H1 (cell line): ENCODE measurements at regions not wholly inside any gene's neighbourhood (a gene's known extent, or its start where the extent isn't known, plus 50 kb on each side); places are given as distances from the start of the nearest gene placed in this dataset.

Experiments
- CTCF ChIA-PET: fragments of 300-600 bp; sonication (Branson Sonifier 250); formaldehyde crosslinking; loops from one replicate; lab custom pipeline; 2021; ENCODE audit not compliant: partially characterized antibody; lab: Charles Lee
- POLR2A ChIA-PET: fragments of 300-600 bp; sonication (Branson Sonifier 250); formaldehyde crosslinking; loops from one replicate; lab custom pipeline; 2021; ENCODE audit warnings: inconsistent platforms; ENCODE audit not compliant: partially characterized antibody; lab: Charles Lee
- DNase-seq, 2 experiments: peaks; one replicate each; pipeline versions ENCODE4 v3.0.0 to v3.0.0-alpha.2; 2010 to 2022; ENCODE audit warnings: low spot score in 2 of 2, low read depth in 1 of 2, mixed read lengths in 1 of 2
- FAIRE-seq: peaks from 2 replicates; lab custom pipeline; 2011; peaks lifted over from hg19 to GRCh38; lab: Jason Lieb, UNC
- H2AFZ ChIP-seq: 2 replicates; pipeline ENCODE4 v1.8.1; 2012; ENCODE audit warnings: low read length, inconsistent platforms
- H2AK5ac ChIP-seq: 2 replicates; pipeline ENCODE4 v1.6.1; 2013; ENCODE audit warnings: low read depth, low read length
- H2BK120ac ChIP-seq: replicated peaks from 2 replicates; pipeline ENCODE3; 2013; ENCODE audit warnings: low read depth, low read length, inconsistent platforms
- H2BK12ac ChIP-seq: 2 replicates; pipeline ENCODE4 v1.6.1; 2013; ENCODE audit warnings: low read depth, low read length
- H2BK15ac ChIP-seq: 2 replicates; pipeline ENCODE4 v1.6.1; 2013; ENCODE audit warnings: low read length
- H2BK20ac ChIP-seq: 2 replicates; pipeline ENCODE4 v1.6.1; 2013; ENCODE audit warnings: low read length
- H2BK5ac ChIP-seq: 2 replicates; pipeline ENCODE4 v1.6.1; 2013; ENCODE audit warnings: low read depth, low read length
- H3K14ac ChIP-seq: 2 replicates; pipeline ENCODE4 v1.6.1; 2013; ENCODE audit warnings: inconsistent platforms; ENCODE audit not compliant: insufficient read length
- H3K18ac ChIP-seq: 2 replicates; pipeline ENCODE4 v1.6.1; 2013; ENCODE audit warnings: low read length; ENCODE audit errors: extremely low read depth
- H3K23ac ChIP-seq: 2 replicates; pipeline ENCODE4 v1.6.1; 2013; ENCODE audit warnings: inconsistent platforms; ENCODE audit not compliant: insufficient read length
- H3K23me2 ChIP-seq: 2 replicates; pipeline ENCODE4 v1.6.1; 2013; ENCODE audit warnings: low read depth, low read length
- H3K27ac ChIP-seq: 2 replicates; pipeline ENCODE4 v1.6.1; 2011; ENCODE audit warnings: low read depth, low read length, inconsistent platforms
- H3K27me3 ChIP-seq, 4 experiments: replicated peaks in 1 of 4; 1 replicate in 1 of 4; 2 replicates in 3 of 4; pipeline versions ENCODE4 v1.6.1 to v1.8.1; 2011 to 2013; ENCODE audit warnings: low read length in 3 of 4, mild to moderate bottlenecking in 3 of 4, inconsistent platforms in 2 of 4, mixed read lengths in 2 of 4, moderate library complexity in 1 of 4; ENCODE audit not compliant: control insufficient read depth in 3 of 4, insufficient read depth in 3 of 4; ENCODE audit errors: extremely low read depth in 1 of 4
- H3K36me3 ChIP-seq, 4 experiments: 2 replicates each; pipeline versions ENCODE4 v1.6.1 to v1.8.1; 2011 to 2013; ENCODE audit warnings: mild to moderate bottlenecking in 4 of 4, low read length in 3 of 4, moderate library complexity in 2 of 4, control low read depth in 1 of 4, inconsistent platforms in 1 of 4; ENCODE audit not compliant: insufficient read depth in 4 of 4, control insufficient read depth in 2 of 4
- H3K4ac ChIP-seq: replicated peaks from 2 replicates; pipeline ENCODE3; 2013; ENCODE audit warnings: low read length, low read depth, mixed read lengths, inconsistent platforms; ENCODE audit not compliant: insufficient read length
- H3K4me1 ChIP-seq, 4 experiments: replicated peaks in 1 of 4; 1 replicate in 1 of 4; 2 replicates in 3 of 4; pipeline versions ENCODE4 v1.6.1 to v1.8.1; 2011 to 2013; ENCODE audit warnings: low read length in 3 of 4, inconsistent platforms in 2 of 4, mixed read lengths in 1 of 4; ENCODE audit not compliant: insufficient read depth in 4 of 4, control insufficient read depth in 3 of 4
- H3K4me2 ChIP-seq, 2 experiments: 2 replicates each; pipeline versions ENCODE4 v1.6.1 to v1.8.1; 2011 to 2013; ENCODE audit warnings: low read depth in 2 of 2, low read length in 2 of 2, control low read depth in 1 of 2, inconsistent platforms in 1 of 2, mild to moderate bottlenecking in 1 of 2; ENCODE audit not compliant: insufficient read depth in 1 of 2
- H3K4me3 ChIP-seq, 4 experiments: fragments of 200-600, 300-600 bp in 1 of 4; sonication (generic), shearing (Covaris generic), sonication (Bioruptor Twin) in 1 of 4; 2 replicates each; pipeline versions ENCODE4 v1.5.1 to v1.8.1; 2011 to 2016; ENCODE audit warnings: low read length in 4 of 4, low read depth in 3 of 4, control low read depth in 2 of 4, inconsistent platforms in 2 of 4, mild to moderate bottlenecking in 2 of 4, mixed read lengths in 1 of 4, moderate library complexity in 1 of 4; ENCODE audit not compliant: insufficient read depth in 2 of 4; ENCODE audit errors: extremely low read depth in 1 of 4
- H3K56ac ChIP-seq: replicated peaks from 2 replicates; pipeline ENCODE3; 2013; ENCODE audit warnings: low read depth, mild to moderate bottlenecking, mixed read lengths, low read length, inconsistent platforms; ENCODE audit not compliant: insufficient read length
- H3K79me1 ChIP-seq: 2 replicates; pipeline ENCODE4 v1.6.1; 2013; ENCODE audit warnings: low read depth, low read length, control low read depth
- H3K79me2 ChIP-seq, 2 experiments: 2 replicates each; pipeline versions ENCODE4 v1.6.1 to v1.8.1; 2012 to 2013; ENCODE audit warnings: low read length in 2 of 2, mild to moderate bottlenecking in 2 of 2, inconsistent platforms in 1 of 2; ENCODE audit not compliant: insufficient read depth in 2 of 2, control insufficient read depth in 1 of 2
- H3K9ac ChIP-seq, 4 experiments: replicated peaks in 1 of 4; 1 replicate in 1 of 4; 2 replicates in 3 of 4; pipeline versions ENCODE4 v1.6.1 to v1.8.1; 2011 to 2013; ENCODE audit warnings: low read depth in 3 of 4, low read length in 3 of 4, control low read depth in 2 of 4, mild to moderate bottlenecking in 2 of 4, moderate library complexity in 2 of 4, inconsistent platforms in 1 of 4; ENCODE audit errors: extremely low read depth in 1 of 4
- H3K9me3 ChIP-seq, 2 experiments: 2 replicates each; pipeline versions ENCODE4 v1.6.1 to v1.8.1; 2012 to 2013; ENCODE audit warnings: mild to moderate bottlenecking in 2 of 2, moderate library complexity in 2 of 2, control low read depth in 1 of 2, inconsistent platforms in 1 of 2, low read depth in 1 of 2, low read length in 1 of 2, mixed read lengths in 1 of 2; ENCODE audit not compliant: insufficient read depth in 2 of 2
- H4K20me1 ChIP-seq, 2 experiments: replicated peaks in 1 of 2; 2 replicates each; pipeline versions ENCODE3 to v1.8.1; 2011 to 2013; ENCODE audit warnings: inconsistent platforms in 2 of 2, low read length in 2 of 2, mild to moderate bottlenecking in 1 of 2; ENCODE audit not compliant: insufficient read depth in 2 of 2, control insufficient read depth in 1 of 2
- H4K5ac ChIP-seq: 2 replicates; pipeline ENCODE4 v1.6.1; 2013; ENCODE audit warnings: low read length, low read depth, mixed read lengths, inconsistent platforms; ENCODE audit not compliant: insufficient read length
- H4K8ac ChIP-seq: 2 replicates; pipeline ENCODE4 v1.8.0; 2013; ENCODE audit warnings: mild to moderate bottlenecking, moderate library complexity, low read length, inconsistent platforms; ENCODE audit not compliant: insufficient read depth; ENCODE audit errors: extremely low read depth
- H4K91ac ChIP-seq: replicated peaks from 2 replicates; pipeline ENCODE3; 2013; ENCODE audit warnings: low read length, mixed read lengths, inconsistent platforms; ENCODE audit not compliant: insufficient read length
- EGR1 ChIP-seq: IDR thresholded peaks from 2 replicates; pipeline ENCODE4 v1.6.1; 2011; ENCODE audit warnings: low read depth, low read length, borderline replicate concordance
- TF ChIP-seq, protein P1 (sequence below): fragments of 300-600 bp; sonication (generic); IDR thresholded peaks from 2 replicates; pipeline ENCODE4 v1.7.1; 2012; ENCODE audit warnings: low read length, moderate library complexity, mild to moderate bottlenecking, inconsistent platforms; ENCODE audit not compliant: insufficient replicate concordance

DNA sequence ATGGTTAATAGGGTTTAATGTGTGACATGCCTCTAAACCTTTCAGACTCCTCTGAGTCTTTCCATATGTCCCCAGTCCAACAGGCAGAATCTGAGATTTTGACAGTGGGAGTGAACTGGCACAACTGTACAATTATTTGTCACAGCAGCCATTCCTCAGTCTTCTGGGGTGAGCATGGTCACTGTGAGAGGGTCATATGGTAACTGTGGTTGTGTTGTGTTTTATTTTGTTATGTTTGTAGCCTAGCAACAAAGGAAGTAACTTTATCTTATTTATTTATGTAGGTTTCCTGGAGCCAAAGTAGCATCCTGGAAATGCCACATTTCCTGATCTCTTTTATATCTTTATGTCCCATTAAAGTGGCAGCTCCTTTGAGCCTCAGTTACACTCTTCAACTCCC lies 1067.9 kb downstream of the TTLL7 start:
- H4K8ac ChIP-seq = no peak overlapping the region
- no peak overlapping the region for H3K4me2 ChIP-seq
- FAIRE-seq = no peak
- H4K20me1 ChIP-seq = no peaks in the 10 kb centered on the region
- no peak overlapping the region for H4K91ac ChIP-seq
- H3K27ac ChIP-seq = no peak overlapping the region
- no peak overlapping the region for H4K5ac ChIP-seq
- no peaks in the 10 kb centered on the region for H3K23me2 ChIP-seq
- H3K14ac ChIP-seq = no peak overlapping the region
- no peaks in the 10 kb centered on the region for H3K36me3 ChIP-seq
- no peaks in the 10 kb centered on the region for H3K79me1 ChIP-seq
- no peak overlapping the region for H3K4me3 ChIP-seq
- no peak overlapping the region for H3K4ac ChIP-seq
- H3K23ac ChIP-seq = no peak overlapping the region
- no peak overlapping the region for H3K9ac ChIP-seq
- no peak overlapping the region for H2BK12ac ChIP-seq
- no peaks in the 10 kb centered on the region for H3K9me3 ChIP-seq
- no peak for DNase-seq
- no peak overlapping the region for H2AFZ ChIP-seq
- H2BK20ac ChIP-seq = no peak overlapping the region
- no peak overlapping the region for H2BK5ac ChIP-seq
- no peak overlapping the region for H2BK120ac ChIP-seq
- H2BK15ac ChIP-seq = no peak overlapping the region
- POLR2A ChIA-PET = no interaction called here
- H3K4me1 ChIP-seq = no peaks in the 10 kb centered on the region
- H2AK5ac ChIP-seq = no peak overlapping the region
- no peak overlapping the region for H3K18ac ChIP-seq
- CTCF ChIA-PET = no interaction called here
- H3K27me3 ChIP-seq = no peaks in the 10 kb centered on the region
- H3K56ac ChIP-seq = no peak overlapping the region
- no peaks in the 10 kb centered on the region for H3K79me2 ChIP-seq
- TF ChIP-seq, protein P1, sequence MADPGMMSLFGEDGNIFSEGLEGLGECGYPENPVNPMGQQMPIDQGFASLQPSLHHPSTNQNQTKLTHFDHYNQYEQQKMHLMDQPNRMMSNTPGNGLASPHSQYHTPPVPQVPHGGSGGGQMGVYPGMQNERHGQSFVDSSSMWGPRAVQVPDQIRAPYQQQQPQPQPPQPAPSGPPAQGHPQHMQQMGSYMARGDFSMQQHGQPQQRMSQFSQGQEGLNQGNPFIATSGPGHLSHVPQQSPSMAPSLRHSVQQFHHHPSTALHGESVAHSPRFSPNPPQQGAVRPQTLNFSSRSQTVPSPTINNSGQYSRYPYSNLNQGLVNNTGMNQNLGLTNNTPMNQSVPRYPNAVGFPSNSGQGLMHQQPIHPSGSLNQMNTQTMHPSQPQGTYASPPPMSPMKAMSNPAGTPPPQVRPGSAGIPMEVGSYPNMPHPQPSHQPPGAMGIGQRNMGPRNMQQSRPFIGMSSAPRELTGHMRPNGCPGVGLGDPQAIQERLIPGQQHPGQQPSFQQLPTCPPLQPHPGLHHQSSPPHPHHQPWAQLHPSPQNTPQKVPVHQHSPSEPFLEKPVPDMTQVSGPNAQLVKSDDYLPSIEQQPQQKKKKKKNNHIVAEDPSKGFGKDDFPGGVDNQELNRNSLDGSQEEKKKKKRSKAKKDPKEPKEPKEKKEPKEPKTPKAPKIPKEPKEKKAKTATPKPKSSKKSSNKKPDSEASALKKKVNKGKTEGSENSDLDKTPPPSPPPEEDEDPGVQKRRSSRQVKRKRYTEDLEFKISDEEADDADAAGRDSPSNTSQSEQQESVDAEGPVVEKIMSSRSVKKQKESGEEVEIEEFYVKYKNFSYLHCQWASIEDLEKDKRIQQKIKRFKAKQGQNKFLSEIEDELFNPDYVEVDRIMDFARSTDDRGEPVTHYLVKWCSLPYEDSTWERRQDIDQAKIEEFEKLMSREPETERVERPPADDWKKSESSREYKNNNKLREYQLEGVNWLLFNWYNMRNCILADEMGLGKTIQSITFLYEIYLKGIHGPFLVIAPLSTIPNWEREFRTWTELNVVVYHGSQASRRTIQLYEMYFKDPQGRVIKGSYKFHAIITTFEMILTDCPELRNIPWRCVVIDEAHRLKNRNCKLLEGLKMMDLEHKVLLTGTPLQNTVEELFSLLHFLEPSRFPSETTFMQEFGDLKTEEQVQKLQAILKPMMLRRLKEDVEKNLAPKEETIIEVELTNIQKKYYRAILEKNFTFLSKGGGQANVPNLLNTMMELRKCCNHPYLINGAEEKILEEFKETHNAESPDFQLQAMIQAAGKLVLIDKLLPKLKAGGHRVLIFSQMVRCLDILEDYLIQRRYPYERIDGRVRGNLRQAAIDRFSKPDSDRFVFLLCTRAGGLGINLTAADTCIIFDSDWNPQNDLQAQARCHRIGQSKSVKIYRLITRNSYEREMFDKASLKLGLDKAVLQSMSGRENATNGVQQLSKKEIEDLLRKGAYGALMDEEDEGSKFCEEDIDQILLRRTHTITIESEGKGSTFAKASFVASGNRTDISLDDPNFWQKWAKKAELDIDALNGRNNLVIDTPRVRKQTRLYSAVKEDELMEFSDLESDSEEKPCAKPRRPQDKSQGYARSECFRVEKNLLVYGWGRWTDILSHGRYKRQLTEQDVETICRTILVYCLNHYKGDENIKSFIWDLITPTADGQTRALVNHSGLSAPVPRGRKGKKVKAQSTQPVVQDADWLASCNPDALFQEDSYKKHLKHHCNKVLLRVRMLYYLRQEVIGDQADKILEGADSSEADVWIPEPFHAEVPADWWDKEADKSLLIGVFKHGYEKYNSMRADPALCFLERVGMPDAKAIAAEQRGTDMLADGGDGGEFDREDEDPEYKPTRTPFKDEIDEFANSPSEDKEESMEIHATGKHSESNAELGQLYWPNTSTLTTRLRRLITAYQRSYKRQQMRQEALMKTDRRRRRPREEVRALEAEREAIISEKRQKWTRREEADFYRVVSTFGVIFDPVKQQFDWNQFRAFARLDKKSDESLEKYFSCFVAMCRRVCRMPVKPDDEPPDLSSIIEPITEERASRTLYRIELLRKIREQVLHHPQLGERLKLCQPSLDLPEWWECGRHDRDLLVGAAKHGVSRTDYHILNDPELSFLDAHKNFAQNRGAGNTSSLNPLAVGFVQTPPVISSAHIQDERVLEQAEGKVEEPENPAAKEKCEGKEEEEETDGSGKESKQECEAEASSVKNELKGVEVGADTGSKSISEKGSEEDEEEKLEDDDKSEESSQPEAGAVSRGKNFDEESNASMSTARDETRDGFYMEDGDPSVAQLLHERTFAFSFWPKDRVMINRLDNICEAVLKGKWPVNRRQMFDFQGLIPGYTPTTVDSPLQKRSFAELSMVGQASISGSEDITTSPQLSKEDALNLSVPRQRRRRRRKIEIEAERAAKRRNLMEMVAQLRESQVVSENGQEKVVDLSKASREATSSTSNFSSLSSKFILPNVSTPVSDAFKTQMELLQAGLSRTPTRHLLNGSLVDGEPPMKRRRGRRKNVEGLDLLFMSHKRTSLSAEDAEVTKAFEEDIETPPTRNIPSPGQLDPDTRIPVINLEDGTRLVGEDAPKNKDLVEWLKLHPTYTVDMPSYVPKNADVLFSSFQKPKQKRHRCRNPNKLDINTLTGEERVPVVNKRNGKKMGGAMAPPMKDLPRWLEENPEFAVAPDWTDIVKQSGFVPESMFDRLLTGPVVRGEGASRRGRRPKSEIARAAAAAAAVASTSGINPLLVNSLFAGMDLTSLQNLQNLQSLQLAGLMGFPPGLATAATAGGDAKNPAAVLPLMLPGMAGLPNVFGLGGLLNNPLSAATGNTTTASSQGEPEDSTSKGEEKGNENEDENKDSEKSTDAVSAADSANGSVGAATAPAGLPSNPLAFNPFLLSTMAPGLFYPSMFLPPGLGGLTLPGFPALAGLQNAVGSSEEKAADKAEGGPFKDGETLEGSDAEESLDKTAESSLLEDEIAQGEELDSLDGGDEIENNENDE = no peak
- TF ChIP-seq EGR1 = no peak
